Activated CD8-positive, alpha-beta memory T cell treated with anti-CD3 and anti-CD28 coated beads, Interleukin-2, amount 10 ng/mL, durations not matched to agents 7 days and 5 days (primary cell): ENCODE measurements at regions not wholly inside any gene's neighbourhood (a gene's known extent, or its start where the extent isn't known, plus 50 kb on each side); places are given as distances from the start of the nearest gene placed in this dataset.

Experiments
- ATAC-seq: fragments of 150-1000 bp; cut with Tn5 transposase; one replicate; pipeline ENCODE4 v1.10.0; 2021; ENCODE audit warnings: moderate library complexity
- CTCF ChIA-PET: fragments of 350-600 bp; sonication (Branson Sonifier 250); formaldehyde crosslinking; loops from one replicate; lab custom pipeline; 2021; ENCODE audit warnings: antibody characterized with exemption; lab: Charles Lee
- DNase-seq: peaks from one replicate; pipeline ENCODE4 v3.0.0-alpha.2; 2020
- H3K27ac Mint-ChIP-seq: one replicate; pipeline ENCODE4 v1.8.0; 2021; ENCODE audit warnings: mild to moderate bottlenecking, mixed read lengths
- H3K27me3 Mint-ChIP-seq: one replicate; pipeline ENCODE4 v1.8.0; 2021; ENCODE audit warnings: mixed read lengths
- H3K36me3 Mint-ChIP-seq: one replicate; pipeline ENCODE4 v1.8.0; 2021; ENCODE audit warnings: mild to moderate bottlenecking, mixed read lengths
- H3K4me1 Mint-ChIP-seq: one replicate; pipeline ENCODE4 v1.8.0; 2021; ENCODE audit warnings: mixed read lengths
- H3K4me3 Mint-ChIP-seq: one replicate; pipeline ENCODE4 v1.8.0; 2021; ENCODE audit warnings: mild to moderate bottlenecking, moderate library complexity, mixed read lengths
- H3K9me3 Mint-ChIP-seq: one replicate; pipeline ENCODE4 v1.8.0; 2022; ENCODE audit warnings: low read depth, mixed read lengths

DNA sequence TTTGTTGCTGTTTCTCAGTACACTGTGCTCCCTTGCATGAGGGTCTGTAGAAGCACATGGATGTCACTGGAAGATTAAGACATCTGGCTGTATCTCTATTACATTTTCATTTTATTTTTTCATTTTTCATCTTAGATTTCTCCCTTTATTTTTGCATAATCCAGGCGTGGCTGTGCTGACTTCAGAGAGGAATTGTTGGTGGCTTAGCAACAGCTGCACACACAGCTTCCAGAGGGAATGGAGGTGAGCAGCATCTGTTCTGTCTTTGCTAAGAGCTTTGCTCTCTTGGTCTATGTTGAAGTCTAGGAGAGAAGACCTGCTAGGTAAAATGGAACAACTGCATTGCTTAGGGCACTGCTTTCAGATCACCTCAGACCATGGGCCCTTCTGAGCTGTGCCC, 254.4 kb upstream of the SP4 start:
- CTCF ChIA-PET: no interaction called here
- Mint-ChIP-seq H3K27me3 (peaks cover 36% of the 10 kb centered on the region), H3K27ac (no peak overlapping the region), H3K9me3 (no peaks in the 10 kb centered on the region), H3K36me3 (no peaks in the 10 kb centered on the region), H3K4me1 (no peaks in the 10 kb centered on the region), H3K4me3 (no peak overlapping the region)
- DNase-seq (no peak), ATAC-seq (no peak)

DNA sequence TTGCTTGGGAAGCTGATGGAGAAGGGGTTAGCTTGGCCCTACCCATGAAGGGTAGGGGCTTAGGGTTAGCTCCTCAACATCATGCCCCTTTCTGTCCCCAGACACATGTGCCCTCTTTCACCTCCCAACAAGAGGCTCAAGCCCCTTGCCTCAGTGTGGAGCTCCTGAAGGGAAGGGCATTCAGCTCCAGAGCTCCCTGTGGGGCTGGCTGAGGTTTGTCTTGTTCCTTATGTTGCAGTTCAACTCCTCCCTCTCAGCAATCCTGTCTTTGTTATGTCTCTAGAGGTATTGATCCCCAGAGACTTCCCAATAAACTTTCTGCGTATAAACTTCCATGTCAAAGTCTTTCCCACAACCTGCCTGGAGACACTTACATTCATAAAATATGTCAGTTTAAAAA, 252.2 kb upstream of the SP4 start:
- ATAC-seq (no peak), DNase-seq (no peak)
- CTCF ChIA-PET: no interaction called here
- H3K4me3 Mint-ChIP-seq: no peak overlapping the region
- H3K36me3 Mint-ChIP-seq: no peaks in the 10 kb centered on the region
- H3K9me3 Mint-ChIP-seq: no peaks in the 10 kb centered on the region
- H3K4me1 Mint-ChIP-seq: no peaks in the 10 kb centered on the region
- peaks cover 18% of the 10 kb centered on the region for H3K27me3 Mint-ChIP-seq
- no peak overlapping the region for H3K27ac Mint-ChIP-seq

GRCh38 chr7:21184942-21185652, 242.8 kb upstream of the SP4 start:
- Mint-ChIP-seq H3K27me3 (peaks cover 3% of the 10 kb centered on the region), H3K27ac (no peak overlapping the region), H3K9me3 (no peaks in the 10 kb centered on the region), H3K36me3 (no peaks in the 10 kb centered on the region), H3K4me1 (no peaks in the 10 kb centered on the region), H3K4me3 (no peak overlapping the region)
- ATAC-seq: no peak
- CTCF ChIA-PET: no interaction called here
- no peak for DNase-seq

DNA sequence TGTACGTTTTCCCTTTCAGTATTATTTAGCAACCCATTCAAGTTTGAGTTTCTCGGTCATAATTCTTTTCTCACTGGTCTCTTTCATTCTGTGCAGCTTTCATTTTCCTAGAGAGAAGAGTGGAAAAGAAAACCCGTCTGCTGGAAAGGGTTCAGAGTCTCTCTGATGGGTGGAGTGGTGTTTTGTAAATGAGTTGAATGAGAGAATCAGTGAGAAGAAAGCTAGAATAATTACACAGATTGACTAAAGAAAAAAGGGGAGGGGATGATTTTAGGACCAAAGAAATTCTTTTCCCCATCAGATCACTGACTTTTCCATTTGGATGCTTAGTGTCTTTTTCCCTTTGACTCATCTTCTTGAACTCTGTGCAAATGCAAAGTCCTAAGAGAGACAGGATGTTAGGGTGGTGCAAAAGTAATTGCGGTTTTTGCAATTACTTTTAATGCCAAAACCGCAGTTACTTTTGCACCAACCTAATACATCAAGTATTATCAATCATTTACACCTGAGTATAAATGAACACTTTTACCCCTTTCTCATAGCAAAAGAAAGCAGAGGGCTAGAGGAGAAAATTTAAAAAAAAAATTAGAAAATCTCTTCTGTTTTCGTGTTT, 242.1 kb upstream of the SP4 start:
- CTCF ChIA-PET: no interaction called here

GRCh38 chr7:21191321-21192073, 236.4 kb upstream of the SP4 start:
- no peak overlapping the region for H3K27ac Mint-ChIP-seq
- no peak for DNase-seq
- H3K4me3 Mint-ChIP-seq: no peak overlapping the region
- H3K36me3 Mint-ChIP-seq: no peaks in the 10 kb centered on the region
- H3K9me3 Mint-ChIP-seq: no peaks in the 10 kb centered on the region
- no peak for ATAC-seq
- CTCF ChIA-PET: no interaction called here
- H3K4me1 Mint-ChIP-seq: peaks cover 5% of the 10 kb centered on the region
- H3K27me3 Mint-ChIP-seq: peaks cover 3% of the 10 kb centered on the region

More for the DNA sequence above, 242.1 kb upstream of the SP4 start:
- Mint-ChIP-seq H3K4me3 (no peak overlapping the region), H3K4me1 (no peaks in the 10 kb centered on the region), H3K9me3 (no peaks in the 10 kb centered on the region), H3K36me3 (no peaks in the 10 kb centered on the region), H3K27ac (no peak overlapping the region), H3K27me3 (peaks cover 3% of the 10 kb centered on the region)
- ATAC-seq: no peak
- DNase-seq: no peak

GRCh38 chr7:21192657-21193056, 235.2 kb upstream of the SP4 start:
- H3K9me3 Mint-ChIP-seq: no peaks in the 10 kb centered on the region
- ATAC-seq: no peak
- H3K36me3 Mint-ChIP-seq: no peaks in the 10 kb centered on the region
- peaks cover 5% of the 10 kb centered on the region for H3K4me1 Mint-ChIP-seq
- no peak overlapping the region for H3K27ac Mint-ChIP-seq
- no peak for DNase-seq
- H3K4me3 Mint-ChIP-seq: no peak overlapping the region
- H3K27me3 Mint-ChIP-seq: peaks cover 3% of the 10 kb centered on the region
- CTCF ChIA-PET: no interaction called here

DNA sequence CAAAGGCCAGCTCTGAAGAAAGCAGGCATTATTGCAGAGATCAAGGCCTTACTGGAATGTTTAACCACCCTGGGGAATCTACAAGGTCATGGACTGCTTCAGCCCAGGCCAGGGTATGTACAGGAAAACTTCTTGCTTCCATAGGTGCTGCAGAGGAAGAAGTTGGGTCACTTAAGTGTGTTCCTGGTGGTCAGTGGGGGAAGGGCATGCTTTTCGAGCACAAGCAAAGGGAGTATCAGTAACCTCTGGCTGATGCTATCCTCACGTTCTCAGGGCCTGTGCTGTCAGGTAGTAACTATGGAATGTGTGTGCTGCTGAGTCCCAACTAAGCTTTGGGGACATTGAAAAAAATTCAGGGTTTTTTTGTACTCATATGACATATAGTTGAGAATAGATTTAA, 234.0 kb upstream of the SP4 start:
- H3K9me3 Mint-ChIP-seq: no peaks in the 10 kb centered on the region
- no peak for DNase-seq
- H3K27ac Mint-ChIP-seq: no peak overlapping the region
- H3K36me3 Mint-ChIP-seq: no peaks in the 10 kb centered on the region
- no peak for ATAC-seq
- H3K4me3 Mint-ChIP-seq: no peak overlapping the region
- peaks cover 3% of the 10 kb centered on the region for H3K27me3 Mint-ChIP-seq
- CTCF ChIA-PET: no interaction called here
- H3K4me1 Mint-ChIP-seq: peaks cover 5% of the 10 kb centered on the region

DNA sequence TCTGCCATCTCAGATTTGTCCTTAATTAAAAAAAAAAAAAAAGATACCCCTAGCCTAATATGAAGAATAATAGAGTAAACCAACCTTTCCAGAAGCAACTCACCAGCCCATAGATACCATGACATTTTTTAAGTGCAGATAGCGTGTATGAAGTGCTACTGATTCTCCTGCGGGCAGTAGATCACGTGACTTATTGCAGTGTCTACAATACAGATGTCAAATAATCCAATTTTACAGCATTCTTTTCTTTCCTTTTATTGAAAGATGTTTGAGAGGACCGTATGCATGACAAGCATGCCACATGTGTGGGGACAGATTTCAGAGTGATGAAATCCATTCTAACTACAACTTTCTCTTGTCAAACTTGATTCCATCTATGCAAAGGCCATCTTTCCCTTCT, 232.9 kb upstream of the SP4 start:
- no peak overlapping the region for H3K27ac Mint-ChIP-seq
- H3K4me3 Mint-ChIP-seq: no peak overlapping the region
- DNase-seq (no peak), ATAC-seq (no peak)
- no peaks in the 10 kb centered on the region for H3K27me3 Mint-ChIP-seq
- no peaks in the 10 kb centered on the region for H3K9me3 Mint-ChIP-seq
- H3K36me3 Mint-ChIP-seq: no peaks in the 10 kb centered on the region
- CTCF ChIA-PET: no interaction called here
- peaks cover 5% of the 10 kb centered on the region for H3K4me1 Mint-ChIP-seq

- Mint-ChIP-seq H3K36me3 (no peaks in the 10 kb centered on the region), H3K9me3 (no peaks in the 10 kb centered on the region), H3K4me1 (peaks cover 5% of the 10 kb centered on the region), H3K27me3 (peaks cover 3% of the 10 kb centered on the region), H3K4me3 (no peak overlapping the region), H3K27ac (no peak overlapping the region)
- ATAC-seq: no peak
- DNase-seq: no peak
- CTCF ChIA-PET: no interaction called here
Observed at GRCh38 chr7:21198921-21199320, 229.0 kb upstream of the SP4 start.

GRCh38 chr7:21200503-21200902, 227.4 kb upstream of the SP4 start:
- CTCF ChIA-PET: no interaction called here
- Mint-ChIP-seq H3K4me1 (peaks cover 5% of the 10 kb centered on the region), H3K9me3 (no peaks in the 10 kb centered on the region), H3K27ac (no peak overlapping the region), H3K4me3 (no peak overlapping the region), H3K36me3 (no peaks in the 10 kb centered on the region), H3K27me3 (peaks cover 3% of the 10 kb centered on the region)
- DNase-seq (no peak), ATAC-seq (no peak)

GRCh38 chr7:21214657-21215056, 213.2 kb upstream of the SP4 start:
- CTCF ChIA-PET: no interaction called here
- Mint-ChIP-seq H3K4me3 (no peak overlapping the region), H3K27me3 (peaks cover 17% of the 10 kb centered on the region), H3K36me3 (no peaks in the 10 kb centered on the region), H3K9me3 (no peaks in the 10 kb centered on the region), H3K27ac (no peak overlapping the region), H3K4me1 (peaks cover 1% of the 10 kb centered on the region)
- ATAC-seq: no peak
- DNase-seq: no peak

DNA sequence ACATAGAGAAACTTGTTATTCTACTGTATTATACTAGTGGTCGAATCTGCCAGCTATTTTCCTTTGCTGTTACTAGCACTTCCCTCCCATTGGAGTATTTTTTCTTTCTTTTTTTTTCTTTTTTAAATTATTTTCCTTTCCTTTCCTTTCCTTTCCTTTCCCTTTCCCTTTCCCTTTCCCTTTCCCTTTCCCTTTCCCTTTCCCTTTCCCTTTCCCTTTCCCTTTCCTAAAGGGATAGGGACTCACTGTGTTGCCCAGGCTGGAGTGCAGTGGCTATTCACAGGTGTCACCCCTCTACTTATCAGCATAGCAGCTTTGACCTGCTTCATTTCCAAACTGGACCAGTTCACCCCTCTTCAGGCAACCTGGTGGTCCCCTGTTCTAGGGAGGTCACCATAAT, 212.6 kb upstream of the SP4 start:
- CTCF ChIA-PET: no interaction called here
- DNase-seq (no peak), ATAC-seq (no peak)
- Mint-ChIP-seq H3K36me3 (no peaks in the 10 kb centered on the region), H3K27ac (peak overlapping the region; percentile 30), H3K9me3 (no peaks in the 10 kb centered on the region), H3K27me3 (peaks cover 14% of the 10 kb centered on the region), H3K4me1 (peaks cover 1% of the 10 kb centered on the region), H3K4me3 (no peak overlapping the region)

DNA sequence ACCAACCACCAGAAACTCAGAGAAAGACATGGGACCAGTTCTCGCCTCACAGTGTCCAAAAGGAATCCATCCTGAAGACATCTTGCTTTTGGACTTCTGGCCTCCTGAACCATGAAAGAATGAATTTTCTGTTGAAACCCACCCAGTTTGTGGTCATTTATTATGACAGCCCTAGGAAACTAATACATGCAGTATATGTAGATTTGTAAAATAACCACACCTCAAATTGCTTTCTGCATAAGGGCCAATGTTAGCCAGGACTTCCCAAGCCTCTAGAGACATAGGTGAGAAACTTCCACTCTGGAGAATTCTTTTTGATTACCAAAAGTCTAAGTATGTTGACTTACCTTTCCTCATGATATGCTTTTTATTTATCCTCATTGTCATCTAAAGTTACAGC, 210.5 kb upstream of the SP4 start:
- peaks cover 8% of the 10 kb centered on the region for H3K27me3 Mint-ChIP-seq
- no peaks in the 10 kb centered on the region for H3K9me3 Mint-ChIP-seq
- no peak for ATAC-seq

DNA sequence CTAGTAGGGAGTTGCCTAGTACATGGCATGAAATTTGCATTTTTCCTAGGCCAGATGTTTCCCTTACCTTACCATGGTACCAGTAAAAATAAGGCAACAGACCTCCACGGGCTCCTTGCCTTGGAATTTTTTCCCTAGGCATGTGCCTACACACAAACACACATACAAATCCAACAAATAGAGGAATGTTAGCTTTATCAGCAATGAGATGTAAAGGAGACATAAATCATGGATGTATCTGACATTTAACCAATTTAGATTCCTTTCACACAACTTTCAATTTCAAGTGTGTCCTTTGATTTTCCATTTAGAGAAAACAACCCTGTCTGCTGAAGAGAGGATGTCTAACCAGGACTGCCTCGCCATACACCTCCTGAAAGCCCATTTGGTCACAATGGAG, 209.7 kb upstream of the SP4 start:
- Mint-ChIP-seq H3K4me1 (peaks cover 1% of the 10 kb centered on the region), H3K9me3 (no peaks in the 10 kb centered on the region), H3K27me3 (peaks cover 3% of the 10 kb centered on the region), H3K4me3 (no peak overlapping the region), H3K27ac (no peak overlapping the region), H3K36me3 (no peaks in the 10 kb centered on the region)
- no peak for DNase-seq
- CTCF ChIA-PET: no interaction called here
- ATAC-seq: no peak

More for the DNA sequence above, 210.5 kb upstream of the SP4 start:
- H3K4me1 Mint-ChIP-seq: peaks cover 1% of the 10 kb centered on the region
- H3K36me3 Mint-ChIP-seq: no peaks in the 10 kb centered on the region
- CTCF ChIA-PET: no interaction called here
- DNase-seq: no peak
- H3K4me3 Mint-ChIP-seq: no peak overlapping the region
- no peak overlapping the region for H3K27ac Mint-ChIP-seq
